HG02852 (cell line): ENCODE measurements at regions not wholly inside any gene's neighbourhood (a gene's known extent, or its start where the extent isn't known, plus 50 kb on each side); places are given as distances from the start of the nearest gene placed in this dataset.

Experiments
- ATAC-seq: cut with Tn5 transposase; IDR thresholded peaks from one replicate; pipeline ENCODE4 v1.9.1; 2021; ENCODE audit warnings: mild to moderate bottlenecking, moderate library complexity; ENCODE audit not compliant: unreplicated experiment

- no peak for ATAC-seq
Observed at GRCh38 chr20:60269573-60270162, 311.4 kb downstream of the CDH26 start.

DNA sequence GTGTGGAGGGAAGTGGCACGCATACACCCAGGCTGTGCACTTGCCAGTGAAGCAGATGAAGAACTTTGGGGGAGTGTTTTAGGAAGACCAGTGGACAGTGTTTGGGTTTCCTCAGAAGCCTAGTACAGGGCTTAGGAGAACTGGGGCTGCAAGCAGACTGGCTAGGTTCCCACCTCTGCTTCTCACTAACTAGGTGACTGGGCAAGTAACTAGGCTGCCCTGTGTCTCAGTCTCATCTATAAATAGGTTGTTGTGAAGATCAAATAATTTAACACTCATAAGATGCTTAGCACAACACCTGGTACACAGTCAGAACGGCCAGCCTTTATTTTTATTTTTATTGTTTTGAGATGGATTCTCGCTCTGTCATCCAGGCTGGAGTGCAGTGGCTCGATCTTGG lies 312.1 kb downstream of the CDH26 start:
- ATAC-seq: no peak

- ATAC-seq: no peak
Observed at GRCh38 chr20:60271597-60271996, 313.4 kb downstream of the CDH26 start.

DNA sequence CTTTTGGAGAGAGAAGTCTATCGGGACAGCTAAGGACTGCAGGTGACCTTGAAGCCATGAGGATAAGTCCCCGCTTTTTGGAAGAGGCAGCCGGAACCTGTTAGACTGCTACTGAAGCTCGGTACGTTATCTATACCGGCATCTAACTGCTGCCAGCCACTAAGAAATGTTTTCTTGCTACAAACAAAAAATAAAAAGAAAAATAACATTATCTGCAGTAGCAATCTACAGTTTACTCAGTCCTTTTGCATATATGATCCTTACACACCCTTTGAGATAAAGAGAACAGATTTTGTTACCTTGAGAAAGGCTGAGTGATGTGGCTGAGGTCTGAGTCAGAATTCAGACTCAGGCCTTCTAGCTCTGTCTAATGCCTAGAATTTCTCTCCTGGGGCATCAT lies 314.6 kb downstream of the CDH26 start:
- ATAC-seq: no peak

GRCh38 chr20:60274717-60275116 lies 316.5 kb downstream of the CDH26 start:
- ATAC-seq: no peak

GRCh38 chr20:60281295-60281694 lies 323.1 kb downstream of the CDH26 start:
- no peak for ATAC-seq

DNA sequence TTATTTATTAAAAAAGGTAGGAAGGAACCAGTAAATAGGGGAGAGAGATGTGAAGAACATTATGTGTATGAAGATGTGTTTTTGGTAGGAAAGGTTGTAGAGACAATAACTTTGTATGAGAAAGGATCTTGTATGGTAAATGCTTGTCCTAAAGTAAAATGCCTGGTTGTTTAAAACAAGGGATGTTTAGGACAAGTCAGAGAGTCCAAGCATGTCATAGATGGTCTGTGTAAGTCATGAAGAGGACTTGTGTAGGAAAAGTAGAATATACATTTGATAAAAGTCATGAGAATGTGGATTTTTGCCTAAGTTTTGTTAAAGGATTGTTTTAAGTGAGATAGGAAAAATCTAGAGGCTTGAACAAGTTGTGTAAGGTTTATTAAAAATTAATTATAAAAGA lies 325.1 kb downstream of the CDH26 start:
- no peak for ATAC-seq

DNA sequence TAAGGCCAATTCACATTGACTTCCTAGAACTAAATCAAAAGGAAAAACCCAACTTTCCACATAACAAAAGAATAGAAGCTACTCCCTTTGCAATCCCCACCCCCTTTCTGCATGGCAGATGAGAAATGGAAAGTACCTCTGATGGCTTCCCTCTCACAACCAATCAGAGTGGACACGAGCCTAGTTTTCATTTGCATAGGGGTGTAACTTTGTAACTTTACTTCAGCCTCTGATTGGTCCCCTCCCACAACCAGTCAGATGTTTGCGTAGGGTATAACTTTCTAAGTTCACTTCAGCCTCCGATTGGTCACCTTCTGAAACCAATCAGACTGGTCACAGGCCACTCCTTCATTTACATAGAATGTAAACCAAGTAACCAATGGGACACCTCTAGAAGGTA lies 328.5 kb downstream of the CDH26 start:
- no peak for ATAC-seq

GRCh38 chr20:60288945-60289344 lies 330.7 kb downstream of the CDH26 start:
- ATAC-seq: no peak

DNA sequence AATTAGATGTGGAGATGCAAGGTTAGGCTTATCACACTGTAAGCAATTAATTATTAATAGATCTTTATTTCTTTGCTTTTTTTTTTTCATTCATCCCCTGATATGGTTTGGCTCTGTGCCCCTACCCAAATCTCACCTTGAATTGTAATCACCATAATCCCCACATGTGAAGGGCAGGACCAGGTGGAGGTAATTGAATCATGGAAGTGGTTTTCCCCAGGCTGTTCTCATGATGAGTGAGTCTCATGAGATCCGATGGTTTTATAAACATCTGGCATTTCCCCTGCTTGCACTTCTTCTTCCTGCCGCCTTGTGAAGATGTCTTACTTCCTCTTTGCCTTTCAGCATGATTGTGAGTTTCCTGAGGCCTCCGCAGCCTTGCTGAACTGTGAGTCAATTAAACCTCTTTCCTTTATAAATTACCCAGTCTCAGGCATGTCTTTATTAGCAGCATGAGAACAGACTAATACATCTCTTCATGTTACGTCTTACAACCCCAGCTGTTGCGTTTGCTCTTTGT lies 333.8 kb downstream of the CDH26 start:
- no peak for ATAC-seq

- ATAC-seq: no peak
Observed at GRCh38 chr20:60294632-60295031, 336.4 kb downstream of the CDH26 start.

DNA sequence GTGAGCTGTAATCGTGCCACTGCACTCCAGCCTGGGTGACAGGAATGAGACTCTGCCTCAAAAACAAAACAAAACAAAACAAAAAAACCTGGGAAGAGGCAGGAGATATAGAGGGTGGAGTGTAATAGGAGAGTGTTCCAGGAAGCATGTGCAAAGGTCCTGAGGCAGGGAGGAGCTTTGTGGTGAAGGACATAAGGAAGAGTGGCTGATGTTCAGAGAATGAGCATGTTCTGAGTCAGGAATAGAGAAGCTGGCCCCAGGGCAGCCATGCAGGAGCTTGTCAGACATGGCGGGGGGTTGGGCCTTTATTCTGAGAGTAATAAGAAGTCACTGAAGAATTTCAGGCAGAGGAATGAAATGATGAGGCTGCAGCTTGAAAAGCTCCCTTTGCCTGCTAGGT lies 337.0 kb downstream of the CDH26 start:
- ATAC-seq: no peak

DNA sequence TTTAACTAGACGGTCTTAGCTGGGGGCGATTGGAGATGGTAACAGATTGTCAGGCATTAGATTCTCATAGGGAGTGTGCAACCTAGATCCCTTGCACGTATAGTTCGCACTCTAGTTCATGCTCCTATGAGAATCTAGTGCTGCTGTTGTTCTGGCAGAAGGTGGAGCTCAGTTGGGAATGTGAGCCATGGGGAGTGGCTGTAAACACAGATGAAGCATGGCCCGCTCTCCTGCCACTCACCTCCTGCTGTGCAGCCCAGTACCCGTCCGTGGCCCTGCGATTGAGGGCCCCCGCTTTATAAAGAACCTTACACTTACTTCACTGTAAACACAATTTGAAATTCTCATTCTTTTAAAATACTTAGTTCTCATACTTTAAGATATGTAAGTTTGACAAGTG lies 339.4 kb downstream of the CDH26 start:
- ATAC-seq: no peak

DNA sequence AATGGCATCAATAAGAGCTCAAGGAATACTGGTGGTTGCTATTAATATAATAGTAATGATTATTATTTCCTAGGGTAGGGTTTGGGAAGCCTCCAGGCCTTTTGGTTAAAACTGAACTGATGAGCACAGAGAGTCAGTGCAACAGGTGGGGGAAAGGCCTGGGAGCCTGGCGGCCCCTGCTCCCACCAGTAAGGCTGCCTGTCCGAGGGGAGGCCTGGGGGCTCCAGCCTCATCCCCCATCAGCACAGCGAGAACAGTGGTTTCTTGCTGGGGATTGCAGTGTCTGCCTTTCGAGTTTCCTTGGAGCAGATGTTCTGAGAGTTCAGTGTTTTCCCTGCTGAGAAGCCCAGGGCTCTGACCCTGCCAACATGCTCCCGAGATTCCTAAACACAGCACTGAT lies 340.4 kb downstream of the CDH26 start:
- no peak for ATAC-seq

DNA sequence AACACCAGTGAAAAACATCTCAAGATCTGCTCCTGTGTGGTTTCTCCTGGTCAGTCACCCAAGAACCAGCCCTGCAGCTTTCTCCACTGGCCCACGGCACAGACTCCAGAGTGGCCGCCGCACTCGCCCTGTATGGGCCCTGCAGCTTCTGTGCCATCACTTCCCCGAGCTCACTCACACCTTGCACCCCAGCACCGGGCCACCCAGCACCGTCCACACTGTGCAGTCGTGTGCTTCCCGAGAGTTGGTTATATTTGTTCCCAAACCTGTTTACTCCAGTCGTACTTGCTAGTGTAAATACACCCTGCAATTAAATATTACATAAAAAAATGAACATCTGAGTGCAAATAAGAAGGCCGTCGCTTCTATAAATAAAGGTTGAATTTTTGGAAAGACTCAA lies 341.7 kb downstream of the CDH26 start:
- ATAC-seq: no peak

DNA sequence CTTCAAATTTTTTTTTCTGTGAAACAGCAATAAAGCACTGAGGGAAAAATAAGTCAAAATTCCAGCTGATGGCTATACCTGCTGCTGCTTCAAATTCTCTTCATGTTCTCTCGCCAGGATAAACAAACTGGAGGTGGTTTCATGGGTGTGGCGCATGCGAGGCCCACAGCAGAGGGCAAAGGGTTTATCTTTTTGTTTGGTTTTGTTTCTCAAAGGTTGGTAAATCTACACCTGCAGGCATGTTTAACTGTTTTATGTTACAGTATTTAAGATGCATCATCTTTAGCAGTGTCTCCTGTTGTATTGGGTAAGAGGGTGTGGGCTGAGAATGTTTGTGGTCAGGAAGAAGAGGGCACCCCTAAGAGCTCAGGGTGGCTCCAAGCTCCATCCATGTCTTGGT lies 342.2 kb downstream of the CDH26 start:
- no peak for ATAC-seq

DNA sequence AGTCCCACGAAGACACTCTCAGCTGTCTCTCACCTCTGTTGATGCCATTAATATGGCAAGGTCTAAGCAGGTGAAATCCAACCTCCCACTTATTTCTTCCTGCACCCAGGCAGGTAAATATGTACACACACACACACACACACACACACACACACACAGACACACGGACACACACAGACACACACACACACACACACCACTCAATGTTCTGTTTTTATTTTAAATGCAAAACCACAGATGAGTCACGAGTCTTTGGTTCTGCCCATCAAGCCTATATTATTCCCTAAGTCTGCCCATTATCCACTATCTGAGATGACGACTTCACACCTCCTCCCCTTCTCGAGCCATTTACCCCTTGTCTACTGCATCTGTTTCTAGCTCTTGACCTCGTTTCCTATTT lies 344.7 kb downstream of the CDH26 start:
- ATAC-seq: no peak

GRCh38 chr20:60304026-60304590 lies 345.9 kb downstream of the CDH26 start:
- ATAC-seq: no peak

DNA sequence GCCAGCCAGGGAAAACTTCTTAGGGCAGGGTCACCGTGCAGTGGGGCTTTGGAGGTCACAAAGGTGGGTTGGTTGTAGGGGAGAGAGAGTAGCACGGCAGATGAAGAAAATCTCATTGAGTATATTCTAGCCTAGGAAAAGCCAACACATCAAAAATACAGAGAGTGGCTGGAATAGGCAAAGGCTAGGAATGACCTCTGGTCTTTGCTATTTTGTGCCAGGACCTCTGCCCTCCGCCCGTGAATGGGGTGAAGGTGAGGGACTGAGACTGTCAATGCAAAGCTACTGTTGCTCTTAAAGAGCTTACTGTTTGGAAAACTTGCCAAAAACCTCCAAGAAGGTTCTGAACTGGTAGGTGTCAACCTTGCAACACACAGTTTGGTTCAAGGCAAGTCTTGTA lies 346.7 kb downstream of the CDH26 start:
- ATAC-seq: no peak

- ATAC-seq: no peak
Observed at GRCh38 chr20:60306105-60306504, 347.9 kb downstream of the CDH26 start.

DNA sequence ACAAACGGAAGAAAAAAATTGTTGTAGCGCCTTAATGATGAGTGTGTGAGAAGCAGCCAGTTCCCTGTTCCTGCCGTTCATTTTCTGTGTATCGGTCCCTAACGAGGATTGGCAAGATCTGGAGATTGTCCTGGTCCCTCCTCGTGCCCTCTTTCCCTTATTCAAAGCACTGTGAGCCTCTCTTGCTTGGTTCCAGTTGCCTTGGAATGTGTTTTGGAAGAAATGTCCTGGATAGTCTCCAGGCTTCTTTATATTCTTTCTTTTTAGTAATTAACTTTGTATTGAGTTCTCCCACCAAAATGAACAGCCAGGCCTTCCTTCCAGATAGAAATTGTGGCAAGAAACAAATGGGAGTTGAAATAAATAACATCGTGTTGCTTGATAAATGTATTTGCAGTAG lies 348.3 kb downstream of the CDH26 start:
- no peak for ATAC-seq

- no peak for ATAC-seq
Observed at GRCh38 chr20:60310560-60311349, 352.5 kb downstream of the CDH26 start.
